ENCODE measurements at regions not wholly inside any gene's neighbourhood (a gene's known extent, or its start where the extent isn't known, plus 50 kb on each side); places are given as distances from the start of the nearest gene placed in this dataset.

- no peak for DNase-seq
Observed at GRCh38 chr1:114314098-114314497, 160.4 kb upstream of the SYT6 start.

GRCh38 chr1:114310695-114311271, 157.1 kb upstream of the SYT6 start:
- DNase-seq: no peak

GRCh38 chr1:114302821-114303220, 149.2 kb upstream of the SYT6 start:
- no peak for DNase-seq

GRCh38 chr1:114299331-114299975, 145.8 kb upstream of the SYT6 start:
- DNase-seq: no peak

GRCh38 chr1:114298008-114298407, 144.3 kb upstream of the SYT6 start:
- no peak for DNase-seq

- no peak for DNase-seq
Observed at GRCh38 chr1:114296413-114296812, 142.7 kb upstream of the SYT6 start.

- no peak for DNase-seq
Observed at GRCh38 chr1:114295321-114295720, 141.7 kb upstream of the SYT6 start.

GRCh38 chr1:114292835-114293234, 139.2 kb upstream of the SYT6 start:
- no peak for DNase-seq

GRCh38 chr1:114292194-114292593, 138.5 kb upstream of the SYT6 start:
- no peak for DNase-seq

- DNase-seq: no peak
Observed at GRCh38 chr1:114290776-114291175, 137.1 kb upstream of the SYT6 start.

GRCh38 chr1:114290341-114290740, 136.7 kb upstream of the SYT6 start:
- DNase-seq: no peak

- DNase-seq: no peak
Observed at GRCh38 chr1:114289824-114290223, 136.2 kb upstream of the SYT6 start.

- DNase-seq: no peak
Observed at GRCh38 chr1:114289306-114289705, 135.6 kb upstream of the SYT6 start.

GRCh38 chr1:114286960-114287359, 133.3 kb upstream of the SYT6 start:
- DNase-seq: no peak

GRCh38 chr1:114286179-114286578, 132.5 kb upstream of the SYT6 start:
- no peak for DNase-seq

- DNase-seq: peak; percentile 60
Observed at GRCh38 chr1:114282751-114283403, 129.2 kb upstream of the SYT6 start.

GRCh38 chr1:114278911-114279310, 125.2 kb upstream of the SYT6 start:
- DNase-seq: no peak

- no peak for DNase-seq
Observed at GRCh38 chr1:114278430-114278829, 124.8 kb upstream of the SYT6 start.

GRCh38 chr1:114274621-114275317, 121.1 kb upstream of the SYT6 start:
- no peak for DNase-seq

GRCh38 chr1:114272593-114272992, 118.9 kb upstream of the SYT6 start:
- DNase-seq: no peak

GRCh38 chr1:114270718-114271117, 117.0 kb upstream of the SYT6 start:
- no peak for DNase-seq

GRCh38 chr1:114270282-114270681, 116.6 kb upstream of the SYT6 start:
- DNase-seq: no peak

- no peak for DNase-seq
Observed at GRCh38 chr1:114269539-114269938, 115.9 kb upstream of the SYT6 start.
